ENCODE measurements at regions not wholly inside any gene's neighbourhood (a gene's known extent, or its start where the extent isn't known, plus 50 kb on each side); places are given as distances from the start of the nearest gene placed in this dataset.
"Not testable (repeated sequence)": the region's sequence is repeated elsewhere in the genome, so short reads cannot be mapped to it uniquely, and the experiment has no call there.

DNA sequence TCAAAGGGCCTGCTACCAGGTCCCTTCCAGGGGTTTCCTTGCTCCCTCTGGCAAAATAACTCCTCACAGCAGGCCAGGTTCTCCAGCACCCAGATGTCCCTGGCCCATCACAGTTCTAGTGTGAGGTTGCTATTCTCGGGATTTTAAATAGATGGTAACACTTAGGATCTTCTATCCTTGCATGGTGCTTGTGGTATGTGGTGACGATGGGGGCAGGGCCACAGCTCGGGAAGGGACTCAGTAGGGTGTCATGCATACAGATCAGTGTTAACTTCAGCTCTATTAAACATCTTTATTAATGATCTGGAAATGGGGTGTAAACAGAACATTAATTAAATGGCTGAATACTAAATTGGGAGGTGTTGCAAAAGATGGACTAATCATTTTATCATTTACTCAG, 323.8 kb downstream of the QKI start:
- Histone ChIP-seq H3K27me3 (ENCODE audit: control insufficient read depth in 1 of 2, insufficient read depth in 2 of 2, low read length in 2 of 2) (no peaks in the 10 kb centered on the region), H3K36me3 (ENCODE audit: control insufficient read depth in 2 of 2, insufficient read depth in 2 of 2, low read length in 2 of 2) (no peaks in the 10 kb centered on the region), H3K9ac (ENCODE audit: low read length in 2 of 2) (no peak overlapping the region), H3K27ac (ENCODE audit: low read length) (no peak overlapping the region), H3K4me3 (ENCODE audit: low read length in 2 of 2) (no peak overlapping the region), H3K4me1 (ENCODE audit: control insufficient read depth, insufficient read depth, low read length) (peaks cover 7% of the 10 kb centered on the region), H3K9me3 (ENCODE audit: control insufficient read depth in 2 of 2, low read length in 2 of 2) (no peaks in the 10 kb centered on the region)

DNA sequence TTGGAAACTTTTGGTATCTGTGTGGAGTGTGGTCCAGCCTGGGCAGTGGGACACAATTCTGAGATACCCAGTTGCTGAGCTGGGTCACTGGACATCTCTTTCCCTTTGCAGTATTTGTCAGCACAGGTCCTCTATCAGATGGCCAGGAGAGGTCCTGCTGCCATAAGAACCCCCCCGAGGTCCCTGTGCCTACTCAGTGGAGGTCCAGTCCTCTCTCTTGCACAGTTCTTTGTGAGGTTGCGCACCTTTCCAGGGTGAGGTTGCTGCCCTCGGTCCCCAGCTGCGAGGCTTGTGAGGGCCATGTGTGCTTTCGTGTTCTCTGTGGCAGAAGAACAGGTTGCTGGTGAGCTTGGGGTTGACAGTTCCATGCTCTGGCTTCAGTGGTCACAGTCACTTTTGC, 320.6 kb downstream of the QKI start:
- Histone ChIP-seq H3K4me3 (ENCODE audit: low read length in 2 of 2) (no peak overlapping the region), H3K36me3 (ENCODE audit: control insufficient read depth in 2 of 2, insufficient read depth in 2 of 2, low read length in 2 of 2) (no peaks in the 10 kb centered on the region), H3K9ac (ENCODE audit: low read length in 2 of 2) (no peak overlapping the region), H3K9me3 (ENCODE audit: control insufficient read depth in 2 of 2, low read length in 2 of 2) (no peaks in the 10 kb centered on the region), H3K27ac (ENCODE audit: low read length) (no peak overlapping the region), H3K27me3 (ENCODE audit: control insufficient read depth in 1 of 2, insufficient read depth in 2 of 2, low read length in 2 of 2) (no peaks in the 10 kb centered on the region), H3K4me1 (ENCODE audit: control insufficient read depth, insufficient read depth, low read length) (peaks cover 10% of the 10 kb centered on the region)

DNA sequence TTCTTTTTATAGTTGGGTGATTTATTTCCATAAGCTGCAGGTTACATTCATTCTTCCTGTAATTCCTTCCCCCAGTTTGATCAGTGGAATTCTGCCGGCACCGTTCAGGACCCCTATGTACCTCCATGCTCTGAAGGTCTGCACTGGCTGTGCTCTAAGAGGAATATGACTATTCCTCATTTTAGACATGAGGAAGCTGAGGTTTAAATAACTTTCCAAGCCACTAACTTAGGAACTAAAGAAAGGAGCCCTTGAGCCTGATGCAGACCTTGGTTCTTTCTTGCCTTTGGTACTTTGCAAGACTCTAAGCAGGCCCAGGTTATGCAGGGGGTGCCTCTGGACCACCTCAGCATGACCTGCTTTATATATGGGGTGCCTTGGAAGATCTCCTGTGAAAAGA, 318.5 kb downstream of the QKI start:
- Histone ChIP-seq H3K4me3 (ENCODE audit: low read length in 2 of 2) (no peak overlapping the region), H3K27me3 (ENCODE audit: control insufficient read depth in 1 of 2, insufficient read depth in 2 of 2, low read length in 2 of 2) (no peaks in the 10 kb centered on the region), H3K4me1 (ENCODE audit: control insufficient read depth, insufficient read depth, low read length) (peaks cover 4% of the 10 kb centered on the region), H3K36me3 (ENCODE audit: control insufficient read depth in 2 of 2, insufficient read depth in 2 of 2, low read length in 2 of 2) (no peaks in the 10 kb centered on the region), H3K9ac (ENCODE audit: low read length in 2 of 2) (no peak overlapping the region), H3K9me3 (ENCODE audit: control insufficient read depth in 2 of 2, low read length in 2 of 2) (no peaks in the 10 kb centered on the region), H3K27ac (ENCODE audit: low read length) (no peak overlapping the region)

DNA sequence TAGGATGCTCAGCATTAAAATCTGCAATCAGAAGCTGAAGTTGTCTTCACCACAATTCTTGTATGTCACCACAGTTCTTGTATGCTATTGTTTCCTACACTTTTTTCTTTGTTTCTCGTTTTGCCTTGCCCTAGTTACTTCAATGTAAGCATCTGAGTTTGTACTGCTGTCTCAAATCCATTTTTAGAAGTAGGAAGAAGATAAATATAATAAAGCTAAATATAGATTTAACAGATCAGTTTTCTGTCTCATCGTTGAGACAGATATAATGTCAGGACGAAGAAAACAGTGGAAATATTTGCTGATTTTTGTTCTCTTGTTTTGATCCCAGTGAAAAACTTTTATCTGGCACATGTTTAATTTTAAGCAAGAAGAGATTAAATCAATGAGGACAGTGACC, 318.0 kb downstream of the QKI start:
- H3K4me1 ChIP-seq (ENCODE audit: control insufficient read depth, insufficient read depth, low read length): peaks cover 3% of the 10 kb centered on the region
- no peaks in the 10 kb centered on the region for H3K9me3 ChIP-seq (ENCODE audit: control insufficient read depth in 2 of 2, low read length in 2 of 2)
- H3K4me3 ChIP-seq (ENCODE audit: low read length in 2 of 2): no peak overlapping the region
- H3K27ac ChIP-seq (ENCODE audit: low read length): no peak overlapping the region
- no peak overlapping the region for H3K9ac ChIP-seq (ENCODE audit: low read length in 2 of 2)
- no peaks in the 10 kb centered on the region for H3K36me3 ChIP-seq (ENCODE audit: control insufficient read depth in 2 of 2, insufficient read depth in 2 of 2, low read length in 2 of 2)
- no peaks in the 10 kb centered on the region for H3K27me3 ChIP-seq (ENCODE audit: control insufficient read depth in 1 of 2, insufficient read depth in 2 of 2, low read length in 2 of 2)

DNA sequence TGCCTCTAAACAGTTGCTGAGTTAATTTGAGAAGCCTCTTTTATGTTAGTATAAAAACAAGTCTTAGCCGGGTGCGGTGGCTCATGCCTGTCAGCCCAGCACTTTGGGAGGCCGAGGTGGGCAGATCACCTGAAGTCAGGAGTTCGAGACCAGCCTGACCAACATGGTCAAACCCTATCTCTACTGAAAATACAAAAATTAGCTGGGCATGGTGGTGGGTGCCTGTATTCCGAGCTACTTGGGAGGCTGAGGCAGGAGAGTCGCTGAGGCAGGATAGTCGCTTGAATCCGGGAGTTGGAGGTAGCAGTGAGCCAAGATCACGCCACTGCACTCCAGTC, 317.5 kb downstream of the QKI start:
- H3K9me3 ChIP-seq (ENCODE audit: control insufficient read depth in 2 of 2, low read length in 2 of 2); H3K4me1 ChIP-seq (ENCODE audit: control insufficient read depth, insufficient read depth, low read length); H3K27ac ChIP-seq (ENCODE audit: low read length); H3K27me3 ChIP-seq (ENCODE audit: control insufficient read depth in 1 of 2, insufficient read depth in 2 of 2, low read length in 2 of 2); H3K4me3 ChIP-seq (ENCODE audit: low read length in 2 of 2); H3K36me3 ChIP-seq (ENCODE audit: control insufficient read depth in 2 of 2, insufficient read depth in 2 of 2, low read length in 2 of 2); H3K9ac ChIP-seq (ENCODE audit: low read length in 2 of 2): not testable (repeated sequence)

DNA sequence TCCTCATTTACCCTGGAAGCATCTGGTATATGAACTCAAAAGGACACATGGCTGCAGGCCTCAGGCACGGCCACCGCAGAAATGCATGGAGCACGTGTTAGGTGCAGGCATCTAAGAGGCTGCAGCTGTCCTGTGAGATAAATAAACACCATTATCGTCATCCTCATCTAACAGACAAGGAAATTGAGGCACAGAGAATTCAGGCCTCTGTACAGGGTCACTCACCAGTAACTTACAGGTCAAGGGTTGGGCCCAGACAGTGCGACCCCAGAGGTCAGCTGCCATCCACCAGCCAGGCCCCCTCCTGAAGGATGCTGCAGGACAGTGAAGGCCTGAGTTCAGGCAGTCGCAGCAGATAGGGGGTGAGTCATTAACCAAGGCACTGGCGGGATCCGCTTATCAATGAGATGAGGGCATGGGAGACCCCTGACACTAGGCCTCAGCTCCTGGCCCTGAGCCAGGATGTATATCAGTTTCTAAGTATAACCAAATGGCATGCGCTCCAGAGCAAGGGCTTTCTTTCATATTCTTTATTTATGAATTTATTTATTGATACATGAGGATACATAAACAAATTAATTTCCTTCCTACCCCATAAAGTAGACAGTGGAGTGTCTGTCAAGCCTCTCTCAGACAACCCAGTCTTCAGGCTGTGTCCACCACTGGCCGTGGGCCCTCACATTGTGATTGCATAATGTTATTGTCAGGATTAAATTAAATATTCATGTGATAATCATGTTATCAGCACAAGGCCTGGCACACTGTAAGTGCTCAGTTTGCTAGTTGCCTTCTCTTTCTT, 316.9 kb downstream of the QKI start:
- Histone ChIP-seq H3K27me3 (ENCODE audit: control insufficient read depth in 1 of 2, insufficient read depth in 2 of 2, low read length in 2 of 2) (no peaks in the 10 kb centered on the region), H3K36me3 (ENCODE audit: control insufficient read depth in 2 of 2, insufficient read depth in 2 of 2, low read length in 2 of 2) (no peaks in the 10 kb centered on the region)

DNA sequence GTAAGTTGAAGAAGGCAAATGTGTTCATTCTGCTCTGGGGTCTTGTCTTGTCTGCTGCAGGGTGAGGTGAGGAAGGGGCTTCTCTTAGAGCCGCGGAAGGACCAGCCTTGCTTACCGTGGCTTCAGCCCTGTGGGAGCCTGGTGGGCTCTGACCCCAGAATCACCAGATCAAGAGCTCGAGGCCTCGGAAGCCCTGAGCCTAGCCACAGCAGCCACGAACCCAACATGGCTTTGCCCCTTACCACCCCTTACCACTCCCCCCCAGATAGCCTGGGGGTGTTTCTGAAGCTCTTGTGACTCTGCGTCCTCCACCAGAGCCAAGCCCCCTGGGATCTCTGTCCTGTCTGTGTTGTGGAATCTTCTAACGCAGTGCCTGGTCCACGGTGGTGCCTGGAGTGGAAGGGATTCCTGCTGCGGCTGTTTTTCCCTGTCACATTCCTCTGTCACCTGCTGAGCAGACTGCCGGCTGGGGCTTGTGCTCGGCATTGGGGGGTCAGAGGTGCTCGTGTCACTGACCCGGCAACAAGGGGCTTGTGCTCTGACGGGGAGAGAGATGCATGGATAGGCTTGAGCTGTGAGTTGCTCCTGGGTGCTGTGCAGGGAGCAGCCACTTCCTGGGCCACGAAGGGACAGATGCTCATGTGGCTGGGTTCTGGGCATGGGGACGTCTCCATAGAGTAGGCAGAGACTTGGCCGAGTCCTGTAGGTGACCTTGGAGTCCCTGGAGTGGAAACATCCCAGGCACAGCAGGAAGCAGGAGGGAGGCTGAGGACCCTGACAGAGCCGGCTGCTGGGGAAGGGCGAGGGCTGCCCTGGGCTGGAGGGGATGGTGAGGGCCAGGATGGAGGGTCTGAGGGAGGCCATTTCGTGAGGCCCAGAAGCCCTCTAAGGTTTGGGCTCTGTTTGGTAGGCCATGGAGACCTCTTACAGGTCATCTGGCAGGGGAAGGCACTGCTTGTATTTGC, 316.0 kb downstream of the QKI start:
- no peak overlapping the region for H3K27ac ChIP-seq (ENCODE audit: low read length)
- H3K36me3 ChIP-seq (ENCODE audit: control insufficient read depth in 2 of 2, insufficient read depth in 2 of 2, low read length in 2 of 2): no peaks in the 10 kb centered on the region

More for the DNA sequence above, 316.9 kb downstream of the QKI start:
- no peak overlapping the region for H3K9ac ChIP-seq (ENCODE audit: low read length in 2 of 2)
- H3K27ac ChIP-seq (ENCODE audit: low read length): no peak overlapping the region
- peaks cover 3% of the 10 kb centered on the region for H3K4me1 ChIP-seq (ENCODE audit: control insufficient read depth, insufficient read depth, low read length)
- H3K4me3 ChIP-seq (ENCODE audit: low read length in 2 of 2): no peak overlapping the region
- H3K9me3 ChIP-seq (ENCODE audit: control insufficient read depth in 2 of 2, low read length in 2 of 2): no peaks in the 10 kb centered on the region

DNA sequence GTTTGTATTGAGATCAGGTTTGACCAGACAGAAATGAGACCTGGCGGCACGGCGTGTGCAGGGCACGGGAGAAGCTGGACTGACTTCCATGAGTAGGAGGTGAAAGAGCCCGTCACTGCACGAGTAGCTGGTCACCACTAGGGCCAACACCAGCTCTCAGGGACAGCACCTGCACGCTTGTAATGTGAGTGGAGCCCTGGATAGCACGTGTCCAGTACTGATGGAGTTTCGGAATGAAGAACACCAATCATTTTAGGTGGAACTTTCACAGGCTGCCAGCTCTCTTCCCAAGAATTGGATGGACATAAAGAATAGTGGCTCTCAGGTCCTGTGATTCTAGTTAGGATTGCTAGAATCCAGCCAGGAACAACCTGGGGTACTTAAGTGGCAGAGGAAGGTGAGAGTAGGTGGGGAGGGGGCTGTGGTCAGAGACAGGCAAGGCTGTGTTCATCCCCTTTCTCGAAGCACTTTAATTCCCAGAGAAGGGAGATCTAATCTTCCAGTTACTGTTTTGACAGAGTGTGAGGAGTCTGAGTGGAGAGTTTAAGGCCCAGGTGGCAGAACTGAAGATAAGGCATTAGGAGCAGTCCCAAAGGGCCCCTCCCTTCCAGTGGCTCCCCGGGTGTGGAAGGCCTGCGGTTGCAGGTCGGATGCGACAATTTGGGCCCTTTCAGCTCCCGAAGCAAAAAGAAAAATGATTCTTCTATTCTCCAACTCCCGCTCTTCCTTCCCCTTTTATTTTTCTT, 314.8 kb downstream of the QKI start:
- H3K36me3 ChIP-seq (ENCODE audit: control insufficient read depth in 2 of 2, insufficient read depth in 2 of 2, low read length in 2 of 2): no peaks in the 10 kb centered on the region
- H3K4me1 ChIP-seq (ENCODE audit: control insufficient read depth, insufficient read depth, low read length): peaks cover 3% of the 10 kb centered on the region
- H3K9ac ChIP-seq (ENCODE audit: low read length in 2 of 2): no peak overlapping the region
- no peak overlapping the region for H3K27ac ChIP-seq (ENCODE audit: low read length)
- H3K4me3 ChIP-seq (ENCODE audit: low read length in 2 of 2): no peak overlapping the region
- H3K27me3 ChIP-seq (ENCODE audit: control insufficient read depth in 1 of 2, insufficient read depth in 2 of 2, low read length in 2 of 2): no peaks in the 10 kb centered on the region
- H3K9me3 ChIP-seq (ENCODE audit: control insufficient read depth in 2 of 2, low read length in 2 of 2): no peaks in the 10 kb centered on the region

More for the DNA sequence above, 316.0 kb downstream of the QKI start:
- Histone ChIP-seq H3K4me3 (ENCODE audit: low read length in 2 of 2) (no peak overlapping the region), H3K27me3 (ENCODE audit: control insufficient read depth in 1 of 2, insufficient read depth in 2 of 2, low read length in 2 of 2) (no peaks in the 10 kb centered on the region), H3K9ac (ENCODE audit: low read length in 2 of 2) (no peak overlapping the region), H3K4me1 (ENCODE audit: control insufficient read depth, insufficient read depth, low read length) (peaks cover 3% of the 10 kb centered on the region), H3K9me3 (ENCODE audit: control insufficient read depth in 2 of 2, low read length in 2 of 2) (no peaks in the 10 kb centered on the region)

DNA sequence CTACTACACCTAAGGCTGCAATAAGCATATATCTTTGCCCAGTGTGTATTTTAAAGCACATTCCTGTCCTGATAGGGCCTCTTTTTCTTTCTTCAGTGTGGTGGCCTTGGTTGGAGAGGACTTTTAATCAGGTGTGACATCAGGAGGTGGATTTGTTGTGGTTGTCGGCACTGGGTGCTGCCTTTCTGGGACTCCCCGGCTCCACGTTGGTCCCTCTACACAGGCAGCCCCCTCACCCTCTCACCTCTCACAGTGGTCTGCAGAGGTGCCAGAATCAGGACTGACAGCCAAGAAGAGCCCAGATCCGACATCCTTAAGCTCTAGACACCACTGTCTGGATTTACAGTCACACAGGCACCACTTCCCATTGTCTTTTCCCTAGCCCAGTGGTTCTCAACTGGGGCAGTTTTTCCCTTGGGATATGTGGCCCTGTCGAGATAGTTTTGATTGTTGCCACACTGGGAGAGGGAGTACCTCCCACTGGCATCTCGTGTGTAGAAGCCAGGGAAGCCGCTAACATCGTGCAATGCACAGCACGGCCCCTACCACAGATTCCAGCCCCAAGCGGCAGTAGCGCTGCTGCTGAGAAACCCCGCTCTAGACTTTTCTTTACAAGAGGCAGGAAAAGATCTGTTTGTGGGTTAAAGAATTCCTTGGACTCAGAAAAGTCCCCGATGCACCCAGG, 314.1 kb downstream of the QKI start:
- H3K4me1 ChIP-seq (ENCODE audit: control insufficient read depth, insufficient read depth, low read length): peaks cover 3% of the 10 kb centered on the region
- no peak overlapping the region for H3K4me3 ChIP-seq (ENCODE audit: low read length in 2 of 2)
- no peak overlapping the region for H3K27ac ChIP-seq (ENCODE audit: low read length)
- H3K27me3 ChIP-seq (ENCODE audit: control insufficient read depth in 1 of 2, insufficient read depth in 2 of 2, low read length in 2 of 2): no peaks in the 10 kb centered on the region
- no peaks in the 10 kb centered on the region for H3K36me3 ChIP-seq (ENCODE audit: control insufficient read depth in 2 of 2, insufficient read depth in 2 of 2, low read length in 2 of 2)
- no peaks in the 10 kb centered on the region for H3K9me3 ChIP-seq (ENCODE audit: control insufficient read depth in 2 of 2, low read length in 2 of 2)
- H3K9ac ChIP-seq (ENCODE audit: low read length in 2 of 2): no peak overlapping the region

DNA sequence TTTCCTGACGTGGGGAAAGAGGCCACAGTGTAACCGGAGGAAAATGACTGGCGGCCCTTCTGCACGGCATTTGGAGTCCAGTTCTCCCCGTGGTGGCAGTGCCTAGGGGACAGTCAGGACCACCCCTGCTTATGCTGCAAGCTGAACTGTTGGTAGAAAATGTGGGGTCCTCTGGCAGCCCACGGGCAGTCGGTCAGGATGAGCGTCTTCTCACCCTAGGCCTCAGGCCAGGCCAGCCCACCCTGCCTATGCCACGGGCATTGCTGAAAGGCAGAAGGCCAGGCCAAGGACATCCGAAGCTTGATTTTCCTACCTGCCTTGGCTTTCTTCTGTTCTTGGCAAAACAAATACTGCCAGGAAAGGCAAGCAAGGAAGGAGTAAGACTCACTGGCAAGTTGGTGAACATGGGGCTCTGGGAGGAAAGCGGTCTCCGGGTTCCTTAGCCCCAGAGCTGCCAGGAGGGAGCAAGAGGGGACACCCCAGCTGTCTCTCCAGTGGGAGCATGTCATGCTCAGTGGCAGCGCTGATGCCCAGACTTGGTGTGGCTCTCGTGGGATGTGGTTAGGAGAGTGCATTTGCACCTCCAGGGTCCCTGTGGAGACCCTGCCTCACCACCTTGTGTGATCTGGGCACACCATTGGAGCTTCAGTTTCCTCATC, 311.6 kb downstream of the QKI start:
- Histone ChIP-seq H3K4me1 (ENCODE audit: control insufficient read depth, insufficient read depth, low read length) (no peaks in the 10 kb centered on the region), H3K4me3 (ENCODE audit: low read length in 2 of 2) (no peak overlapping the region), H3K27me3 (ENCODE audit: control insufficient read depth in 1 of 2, insufficient read depth in 2 of 2, low read length in 2 of 2) (no peaks in the 10 kb centered on the region), H3K9me3 (ENCODE audit: control insufficient read depth in 2 of 2, low read length in 2 of 2) (no peaks in the 10 kb centered on the region), H3K36me3 (ENCODE audit: control insufficient read depth in 2 of 2, insufficient read depth in 2 of 2, low read length in 2 of 2) (no peaks in the 10 kb centered on the region), H3K27ac (ENCODE audit: low read length) (no peak overlapping the region), H3K9ac (ENCODE audit: low read length in 2 of 2) (no peak overlapping the region)

Measured in stomach smooth muscle (tissue), 2 donors.